Smooth muscle cell (in vitro differentiated cells): ENCODE measurements at regions not wholly inside any gene's neighbourhood (a gene's known extent, or its start where the extent isn't known, plus 50 kb on each side); places are given as distances from the start of the nearest gene placed in this dataset.

ENCODE experiments used
- DNase-seq: peaks from one replicate; lab custom pipeline; 2025; ENCODE audit not compliant: unreplicated experiment; lab: John Stamatoyannopoulos, UW
- H2AFZ ChIP-seq: fragments of 200-600 bp; sonication (generic); 2 replicates; pipeline ENCODE4 v1.6.0; 2016; ENCODE audit warnings: antibody characterized with exemption, low read depth, mild to moderate bottlenecking
- H3F3A ChIP-seq: fragments of 200-600 bp; sonication (generic); 2 replicates; pipeline ENCODE4 v1.6.0; 2017; ENCODE audit warnings: antibody characterized with exemption, low read depth
- H3K27ac ChIP-seq: fragments of 200-600 bp; sonication (generic); 2 replicates; pipeline ENCODE4 v1.5.1; 2016; ENCODE audit warnings: low read depth, mild to moderate bottlenecking
- H3K27me3 ChIP-seq: fragments of 200-600 bp; sonication (generic); 2 replicates; pipeline ENCODE4 v1.6.1; 2016; ENCODE audit warnings: low read depth, mild to moderate bottlenecking
- H3K36me3 ChIP-seq: fragments of 200-600 bp; sonication (generic); 2 replicates; pipeline ENCODE4 v1.5.1; 2016; ENCODE audit warnings: low read depth
- H3K4me1 ChIP-seq: fragments of 200-600 bp; sonication (generic); 2 replicates; pipeline ENCODE4 v1.5.1; 2016; ENCODE audit warnings: low read depth
- H3K4me2 ChIP-seq: fragments of 200-600 bp; sonication (generic); 2 replicates; pipeline ENCODE4 v1.6.0; 2016; ENCODE audit warnings: mild to moderate bottlenecking
- H3K4me3 ChIP-seq: fragments of 200-600 bp; sonication (generic); 2 replicates; pipeline ENCODE4 v1.5.1; 2016; ENCODE audit warnings: mild to moderate bottlenecking
- H3K79me2 ChIP-seq: fragments of 200-600 bp; sonication (generic); 2 replicates; pipeline ENCODE4 v1.6.0; 2016; ENCODE audit warnings: low read depth, mild to moderate bottlenecking
- H3K9ac ChIP-seq: fragments of 200-600 bp; sonication (generic); 2 replicates; pipeline ENCODE4 v1.6.0; 2016; ENCODE audit warnings: low read depth
- H3K9me3 ChIP-seq: fragments of 200-600 bp; sonication (generic); replicated peaks from 2 replicates; pipeline ENCODE4 v1.5.1; 2016; ENCODE audit warnings: low read depth
- H4K20me1 ChIP-seq: fragments of 200-600 bp; sonication (generic); 2 replicates; pipeline ENCODE4 v1.6.0; 2016; ENCODE audit warnings: low read depth
- WGBS: methylation state at CpG from one replicate; pipeline ENCODE4 v1.1.7; 2016; ENCODE audit warnings: low lambda C conversion rate; 5-methylcytosine and 5-hydroxymethylcytosine counted together
- TF ChIP-seq, protein P1 (sequence below): fragments of 200-600 bp; sonication (generic); IDR thresholded peaks from 2 replicates; pipeline ENCODE4 v1.5.1; 2017; ENCODE audit warnings: borderline replicate concordance, mild to moderate bottlenecking, antibody characterized with exemption; ENCODE audit not compliant: insufficient read depth, poor library complexity, severe bottlenecking

DNA sequence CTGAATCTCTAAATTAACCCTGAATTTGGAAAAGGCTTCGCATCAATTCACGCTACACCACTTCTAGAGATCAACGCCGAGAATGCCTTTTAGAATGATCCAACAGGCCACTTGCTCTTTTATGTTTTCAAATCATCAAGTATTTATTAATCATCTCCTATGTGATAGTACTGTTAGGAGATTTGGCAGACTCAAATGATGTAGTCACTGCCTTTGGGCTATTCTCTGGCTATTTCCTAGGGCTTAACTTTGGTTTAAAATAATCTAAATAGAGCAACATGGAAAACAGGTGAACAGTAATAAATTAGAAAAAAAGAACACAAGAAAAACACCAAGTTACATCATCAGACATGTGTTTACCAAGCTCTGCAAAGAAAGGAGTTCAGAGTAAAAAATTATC, 140.3 kb downstream of the TENT5A start:
- Histone ChIP-seq H4K20me1 (no peaks in the 10 kb centered on the region), H2AFZ (no peak overlapping the region), H3K27me3 (no peaks in the 10 kb centered on the region), H3K4me3 (no peak overlapping the region), H3K27ac (no peak overlapping the region), H3K36me3 (no peaks in the 10 kb centered on the region), H3K4me2 (no peak overlapping the region), H3K79me2 (no peaks in the 10 kb centered on the region), H3K9ac (no peak overlapping the region), H3K4me1 (peaks cover 19% of the 10 kb centered on the region), H3F3A (no peaks in the 10 kb centered on the region), H3K9me3 (no peaks in the 10 kb centered on the region)
- 94% methylated on average over 4 of the region's 4 CpGs for WGBS
- TF ChIP-seq, protein P1, sequence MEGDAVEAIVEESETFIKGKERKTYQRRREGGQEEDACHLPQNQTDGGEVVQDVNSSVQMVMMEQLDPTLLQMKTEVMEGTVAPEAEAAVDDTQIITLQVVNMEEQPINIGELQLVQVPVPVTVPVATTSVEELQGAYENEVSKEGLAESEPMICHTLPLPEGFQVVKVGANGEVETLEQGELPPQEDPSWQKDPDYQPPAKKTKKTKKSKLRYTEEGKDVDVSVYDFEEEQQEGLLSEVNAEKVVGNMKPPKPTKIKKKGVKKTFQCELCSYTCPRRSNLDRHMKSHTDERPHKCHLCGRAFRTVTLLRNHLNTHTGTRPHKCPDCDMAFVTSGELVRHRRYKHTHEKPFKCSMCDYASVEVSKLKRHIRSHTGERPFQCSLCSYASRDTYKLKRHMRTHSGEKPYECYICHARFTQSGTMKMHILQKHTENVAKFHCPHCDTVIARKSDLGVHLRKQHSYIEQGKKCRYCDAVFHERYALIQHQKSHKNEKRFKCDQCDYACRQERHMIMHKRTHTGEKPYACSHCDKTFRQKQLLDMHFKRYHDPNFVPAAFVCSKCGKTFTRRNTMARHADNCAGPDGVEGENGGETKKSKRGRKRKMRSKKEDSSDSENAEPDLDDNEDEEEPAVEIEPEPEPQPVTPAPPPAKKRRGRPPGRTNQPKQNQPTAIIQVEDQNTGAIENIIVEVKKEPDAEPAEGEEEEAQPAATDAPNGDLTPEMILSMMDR: no peak
- DNase-seq: no peak

DNA sequence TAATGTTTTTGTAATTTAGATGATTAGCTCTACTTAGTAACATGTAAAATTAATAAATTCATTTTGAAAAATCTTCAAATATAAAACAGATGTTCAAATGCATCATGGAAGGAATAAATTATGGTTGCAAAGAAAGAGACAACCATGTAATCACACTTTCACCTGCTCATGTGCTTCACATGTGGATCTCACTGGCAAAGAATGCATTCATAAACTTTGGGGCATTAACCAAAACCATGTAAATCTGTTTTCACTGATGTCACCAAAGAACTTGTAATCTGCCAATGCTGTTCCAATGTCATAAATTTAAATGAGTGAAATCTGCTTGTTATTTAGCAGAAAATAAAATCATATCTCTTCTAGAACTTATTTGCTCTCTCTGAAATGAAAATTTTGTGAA, 142.7 kb downstream of the TENT5A start:
- Histone ChIP-seq H3K9me3 (no peaks in the 10 kb centered on the region), H3K4me2 (no peak overlapping the region), H3K4me1 (peaks cover 14% of the 10 kb centered on the region), H3K9ac (no peak overlapping the region), H3K36me3 (no peaks in the 10 kb centered on the region), H3K79me2 (no peaks in the 10 kb centered on the region), H3F3A (no peaks in the 10 kb centered on the region), H3K27me3 (no peaks in the 10 kb centered on the region), H2AFZ (no peak overlapping the region), H4K20me1 (no peaks in the 10 kb centered on the region), H3K27ac (no peak overlapping the region), H3K4me3 (no peak overlapping the region)
- no peak for DNase-seq
- TF ChIP-seq, protein P1: no peak

DNA sequence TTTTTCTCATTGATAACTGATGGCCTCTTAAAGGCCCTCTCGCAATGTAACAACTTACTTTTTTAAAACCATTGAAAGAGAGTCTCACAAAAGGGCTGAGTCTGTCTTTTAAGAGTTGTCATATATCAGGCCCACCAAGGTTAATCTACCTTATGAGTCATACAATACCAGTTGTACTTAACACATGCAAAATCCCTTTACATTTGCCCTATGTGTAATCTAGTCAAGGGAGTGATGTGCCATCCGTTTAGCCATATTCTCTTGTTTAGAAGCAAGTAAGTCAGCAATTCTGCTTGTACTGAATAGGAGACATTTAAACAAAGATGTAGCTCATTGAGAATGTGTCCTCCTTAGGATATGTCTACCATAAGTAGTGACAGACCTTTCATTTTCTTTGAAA, 143.7 kb downstream of the TENT5A start:
- 74% methylated on average over 2 of the region's 2 CpGs for WGBS
- H3K27ac ChIP-seq: no peak overlapping the region
- no peaks in the 10 kb centered on the region for H3K9me3 ChIP-seq
- H3K4me2 ChIP-seq: no peak overlapping the region
- no peak overlapping the region for H2AFZ ChIP-seq
- H3K36me3 ChIP-seq: no peaks in the 10 kb centered on the region
- H3K9ac ChIP-seq: no peak overlapping the region
- H3K79me2 ChIP-seq: no peaks in the 10 kb centered on the region
- H3K4me1 ChIP-seq: peaks cover 6% of the 10 kb centered on the region
- no peak overlapping the region for H3K4me3 ChIP-seq
- H4K20me1 ChIP-seq: no peaks in the 10 kb centered on the region
- no peaks in the 10 kb centered on the region for H3K27me3 ChIP-seq
- no peak for DNase-seq
- H3F3A ChIP-seq: no peaks in the 10 kb centered on the region
- TF ChIP-seq, protein P1: no peak

DNA sequence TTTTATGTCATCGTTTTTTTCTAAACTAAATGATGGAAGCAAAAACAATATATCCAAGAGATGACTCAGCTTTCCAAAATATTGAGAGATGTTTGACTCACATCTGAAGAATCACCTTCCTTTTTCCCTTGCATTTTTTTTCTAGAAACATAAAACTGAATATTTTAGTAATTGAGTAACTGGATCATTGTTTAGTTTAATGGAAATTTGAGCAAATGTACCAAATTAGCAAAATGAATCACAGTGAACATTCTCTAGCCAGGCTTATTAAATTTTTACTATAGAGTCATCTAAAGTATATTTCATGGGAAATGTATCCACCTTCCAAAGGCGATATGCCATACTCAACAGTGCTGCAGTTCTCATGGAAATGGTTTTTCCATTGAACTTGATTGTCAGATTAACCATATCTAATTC, 145.5 kb downstream of the TENT5A start:
- Histone ChIP-seq H3K4me2 (no peak overlapping the region), H3K4me3 (no peak overlapping the region), H2AFZ (no peak overlapping the region), H3K9me3 (no peaks in the 10 kb centered on the region), H3K9ac (no peak overlapping the region), H3K27ac (no peak overlapping the region), H3K27me3 (no peaks in the 10 kb centered on the region), H4K20me1 (no peaks in the 10 kb centered on the region), H3F3A (no peaks in the 10 kb centered on the region), H3K79me2 (no peaks in the 10 kb centered on the region), H3K36me3 (no peaks in the 10 kb centered on the region), H3K4me1 (no peaks in the 10 kb centered on the region)
- TF ChIP-seq, protein P1: no peak
- WGBS: 91% methylated on average over 2 of the region's 2 CpGs
- DNase-seq: no peak
